ENCODE measurements at regions not wholly inside any gene's neighbourhood (a gene's known extent, or its start where the extent isn't known, plus 50 kb on each side); places are given as distances from the start of the nearest gene placed in this dataset.

- Histone ChIP-seq H3K9me1 (ENCODE audit: control insufficient read depth, insufficient read depth, low read length) (no peaks in the 10 kb centered on the region), H4K20me1 (replicated peaks; ENCODE audit: control insufficient read depth, insufficient read depth, low read length) (no peaks in the 10 kb centered on the region), H3K79me2 (ENCODE audit: control insufficient read depth, insufficient read depth, low read length) (no peaks in the 10 kb centered on the region), H3K4me2 (ENCODE audit: insufficient read depth, low read length) (no peak overlapping the region), H3K27me3 (ENCODE audit: control insufficient read depth in 2 of 2, insufficient read depth in 2 of 2, low read length in 2 of 2) (peaks cover 7 to 31% of the 10 kb centered on the region in 2 experiments; a peak in 3 of 5 replicates), H3K4me3 (no peak overlapping the region), H3K9ac (ENCODE audit: insufficient read depth in 1 of 2, low read depth in 2 of 2, low read length in 2 of 2) (no peak overlapping the region), H3K4me1 (replicated peaks in 1 of 2; ENCODE audit: control insufficient read depth in 2 of 2, insufficient read depth in 2 of 2, low read length in 2 of 2) (peaks cover 0 to 18% of the 10 kb centered on the region in 2 experiments; a peak in 3 of 5 replicates), H3K36me3 (ENCODE audit: control insufficient read depth, insufficient read depth, low read length) (no peaks in the 10 kb centered on the region), H3K27ac (ENCODE audit: extremely low read depth, low read depth, low read length) (no peak overlapping the region), H3K9me3 (replicated peaks; ENCODE audit: control insufficient read depth, insufficient read depth, low read depth, low read length) (no peaks in the 10 kb centered on the region), H2AFZ (ENCODE audit: low read depth, low read length) (no peak overlapping the region)
- ChIA-PET POLR2A (interaction anchor here (1.8 kb wide), 1 partner anchor 16 kb away, joined by 5 read pairs; no protein-coding TSS in a partner anchor), CTCF (ENCODE audit: low intra/inter-chr PET ratio) (no interaction called here)
- FAIRE-seq (no peak), DNase-seq (ENCODE audit: extremely low read depth in 1 of 4, low spot score in 3 of 4) (no peak), ATAC-seq (no peak)
- TF ChIP-seq, protein P1, sequence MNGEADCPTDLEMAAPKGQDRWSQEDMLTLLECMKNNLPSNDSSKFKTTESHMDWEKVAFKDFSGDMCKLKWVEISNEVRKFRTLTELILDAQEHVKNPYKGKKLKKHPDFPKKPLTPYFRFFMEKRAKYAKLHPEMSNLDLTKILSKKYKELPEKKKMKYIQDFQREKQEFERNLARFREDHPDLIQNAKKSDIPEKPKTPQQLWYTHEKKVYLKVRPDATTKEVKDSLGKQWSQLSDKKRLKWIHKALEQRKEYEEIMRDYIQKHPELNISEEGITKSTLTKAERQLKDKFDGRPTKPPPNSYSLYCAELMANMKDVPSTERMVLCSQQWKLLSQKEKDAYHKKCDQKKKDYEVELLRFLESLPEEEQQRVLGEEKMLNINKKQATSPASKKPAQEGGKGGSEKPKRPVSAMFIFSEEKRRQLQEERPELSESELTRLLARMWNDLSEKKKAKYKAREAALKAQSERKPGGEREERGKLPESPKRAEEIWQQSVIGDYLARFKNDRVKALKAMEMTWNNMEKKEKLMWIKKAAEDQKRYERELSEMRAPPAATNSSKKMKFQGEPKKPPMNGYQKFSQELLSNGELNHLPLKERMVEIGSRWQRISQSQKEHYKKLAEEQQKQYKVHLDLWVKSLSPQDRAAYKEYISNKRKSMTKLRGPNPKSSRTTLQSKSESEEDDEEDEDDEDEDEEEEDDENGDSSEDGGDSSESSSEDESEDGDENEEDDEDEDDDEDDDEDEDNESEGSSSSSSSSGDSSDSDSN (IDR thresholded peaks at IDR 0.05; ENCODE audit: borderline replicate concordance in 1 of 2, low read depth in 2 of 2, low read length in 2 of 2): no peak
- TF ChIP-seq KDM4B (IDR thresholded peaks at IDR 0.05; ENCODE audit: borderline replicate concordance in 2 of 2, low read depth in 1 of 2) (no peak), USF2 (CRISPR knock-in tag; IDR thresholded peaks at IDR 0.05) (no peak)
- TF ChIP-seq, protein P2, sequence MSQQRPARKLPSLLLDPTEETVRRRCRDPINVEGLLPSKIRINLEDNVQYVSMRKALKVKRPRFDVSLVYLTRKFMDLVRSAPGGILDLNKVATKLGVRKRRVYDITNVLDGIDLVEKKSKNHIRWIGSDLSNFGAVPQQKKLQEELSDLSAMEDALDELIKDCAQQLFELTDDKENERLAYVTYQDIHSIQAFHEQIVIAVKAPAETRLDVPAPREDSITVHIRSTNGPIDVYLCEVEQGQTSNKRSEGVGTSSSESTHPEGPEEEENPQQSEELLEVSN (IDR thresholded peaks at IDR 0.05; ENCODE audit: borderline replicate concordance in 1 of 2, extremely low read depth in 1 of 2, insufficient read depth in 1 of 2, insufficient read length in 1 of 2, low read depth in 1 of 2, low read length in 1 of 2, poor library complexity in 1 of 2, severe bottlenecking in 1 of 2): no peak
- in situ Hi-C loops (cut with MboI): loop anchor here (10.0 to 25.0 kb wide), 2 partner anchors 247 to 351 kb away; no protein-coding TSS in a partner anchor
- no TSS peak for BruUV-seq (replicated peaks)
- intact Hi-C loops (cut with micrococcal nuclease): loop anchor here (5.0 to 10.0 kb wide), 2 partner anchors 101 to 133 kb away; partner anchors contain the start of gene ING1
- 5% methylated on average over 13 of the region's 13 CpGs for WGBS (ENCODE audit: insufficient coverage, low coverage, missing lambda C conversion rate)
These were observed 99.2 kb downstream of the ANKRD10 start for GRCh38 chr13:110815471-110816204.
